ENCODE measurements at regions not wholly inside any gene's neighbourhood (a gene's known extent, or its start where the extent isn't known, plus 50 kb on each side); places are given as distances from the start of the nearest gene placed in this dataset.

- Mint-ChIP-seq H3K9me3 (no peaks in the 10 kb centered on the region), H3K27ac (no peak overlapping the region), H3K27me3 (ENCODE audit: low read depth) (peaks cover 3% of the 10 kb centered on the region), H3K4me3 (ENCODE audit: low read depth) (no peak overlapping the region), H3K4me1 (ENCODE audit: low read depth) (no peaks in the 10 kb centered on the region), H3K36me3 (ENCODE audit: low read depth) (no peaks in the 10 kb centered on the region)
- intact Hi-C loops (cut with micrococcal nuclease): no loop called here
- DNase-seq (ENCODE audit: low spot score): no peak
These were observed 320.2 kb downstream of the AHR start for GRCh38 chr7:17618652-17618974.

GRCh38 chr7:17619196-17619818 is 320.9 kb downstream of the AHR start:
- peaks cover 3% of the 10 kb centered on the region for H3K27me3 Mint-ChIP-seq (ENCODE audit: low read depth)
- H3K27ac Mint-ChIP-seq: no peak overlapping the region

GRCh38 chr7:17620566-17620965 is 319.7 kb downstream of the SNX13 start:
- Mint-ChIP-seq H3K4me1 (ENCODE audit: low read depth) (no peaks in the 10 kb centered on the region), H3K4me3 (ENCODE audit: low read depth) (no peak overlapping the region), H3K9me3 (no peaks in the 10 kb centered on the region), H3K36me3 (ENCODE audit: low read depth) (no peaks in the 10 kb centered on the region), H3K27ac (no peak overlapping the region), H3K27me3 (ENCODE audit: low read depth) (peaks cover 3% of the 10 kb centered on the region)
- no peak for DNase-seq (ENCODE audit: low spot score)
- intact Hi-C loops (cut with micrococcal nuclease): no loop called here

More at GRCh38 chr7:17619196-17619818, 320.9 kb downstream of the AHR start:
- Mint-ChIP-seq H3K4me3 (ENCODE audit: low read depth) (no peak overlapping the region), H3K9me3 (no peaks in the 10 kb centered on the region), H3K36me3 (ENCODE audit: low read depth) (no peaks in the 10 kb centered on the region), H3K4me1 (ENCODE audit: low read depth) (no peaks in the 10 kb centered on the region)
- intact Hi-C loops (cut with micrococcal nuclease): no loop called here
- no peak for DNase-seq (ENCODE audit: low spot score)

GRCh38 chr7:17622451-17622850 is 317.8 kb downstream of the SNX13 start:
- no peaks in the 10 kb centered on the region for H3K4me1 Mint-ChIP-seq (ENCODE audit: low read depth)
- H3K9me3 Mint-ChIP-seq: no peaks in the 10 kb centered on the region
- no peak overlapping the region for H3K4me3 Mint-ChIP-seq (ENCODE audit: low read depth)
- intact Hi-C loops (cut with micrococcal nuclease): no loop called here
- H3K27me3 Mint-ChIP-seq (ENCODE audit: low read depth): peaks cover 3% of the 10 kb centered on the region
- no peak overlapping the region for H3K27ac Mint-ChIP-seq
- no peak for DNase-seq (ENCODE audit: low spot score)
- H3K36me3 Mint-ChIP-seq (ENCODE audit: low read depth): no peaks in the 10 kb centered on the region

GRCh38 chr7:17623546-17624185 is 316.6 kb downstream of the SNX13 start:
- H3K36me3 Mint-ChIP-seq (ENCODE audit: low read depth): no peaks in the 10 kb centered on the region
- intact Hi-C loops (cut with micrococcal nuclease): no loop called here
- H3K4me1 Mint-ChIP-seq (ENCODE audit: low read depth): no peaks in the 10 kb centered on the region
- no peak overlapping the region for H3K27ac Mint-ChIP-seq
- H3K9me3 Mint-ChIP-seq: no peaks in the 10 kb centered on the region
- peaks cover 3% of the 10 kb centered on the region for H3K27me3 Mint-ChIP-seq (ENCODE audit: low read depth)
- DNase-seq (ENCODE audit: low spot score): no peak
- no peak overlapping the region for H3K4me3 Mint-ChIP-seq (ENCODE audit: low read depth)

- H3K27me3 Mint-ChIP-seq (ENCODE audit: low read depth): peaks cover 3% of the 10 kb centered on the region
- no peaks in the 10 kb centered on the region for H3K9me3 Mint-ChIP-seq
- no peaks in the 10 kb centered on the region for H3K36me3 Mint-ChIP-seq (ENCODE audit: low read depth)
- H3K27ac Mint-ChIP-seq: no peak overlapping the region
- no peak for DNase-seq (ENCODE audit: low spot score)
- no peaks in the 10 kb centered on the region for H3K4me1 Mint-ChIP-seq (ENCODE audit: low read depth)
- intact Hi-C loops (cut with micrococcal nuclease): no loop called here
- no peak overlapping the region for H3K4me3 Mint-ChIP-seq (ENCODE audit: low read depth)
These were observed 315.9 kb downstream of the SNX13 start for GRCh38 chr7:17624379-17624778.

GRCh38 chr7:17625043-17625442 is 315.3 kb downstream of the SNX13 start:
- H3K27me3 Mint-ChIP-seq (ENCODE audit: low read depth): peaks cover 3% of the 10 kb centered on the region
- no peak overlapping the region for H3K4me3 Mint-ChIP-seq (ENCODE audit: low read depth)
- no peak for DNase-seq (ENCODE audit: low spot score)
- no peaks in the 10 kb centered on the region for H3K36me3 Mint-ChIP-seq (ENCODE audit: low read depth)
- H3K27ac Mint-ChIP-seq: no peak overlapping the region
- no peaks in the 10 kb centered on the region for H3K9me3 Mint-ChIP-seq
- no peaks in the 10 kb centered on the region for H3K4me1 Mint-ChIP-seq (ENCODE audit: low read depth)
- intact Hi-C loops (cut with micrococcal nuclease): no loop called here

GRCh38 chr7:17626235-17626634 is 314.1 kb downstream of the SNX13 start:
- H3K4me1 Mint-ChIP-seq (ENCODE audit: low read depth): no peaks in the 10 kb centered on the region
- intact Hi-C loops (cut with micrococcal nuclease): no loop called here
- DNase-seq (ENCODE audit: low spot score): no peak
- no peak overlapping the region for H3K4me3 Mint-ChIP-seq (ENCODE audit: low read depth)
- peaks cover 3% of the 10 kb centered on the region for H3K27me3 Mint-ChIP-seq (ENCODE audit: low read depth)
- H3K36me3 Mint-ChIP-seq (ENCODE audit: low read depth): no peaks in the 10 kb centered on the region
- no peaks in the 10 kb centered on the region for H3K9me3 Mint-ChIP-seq
- no peak overlapping the region for H3K27ac Mint-ChIP-seq

GRCh38 chr7:17631061-17631460 is 309.2 kb downstream of the SNX13 start:
- H3K36me3 Mint-ChIP-seq (ENCODE audit: low read depth): no peaks in the 10 kb centered on the region
- peaks cover 8% of the 10 kb centered on the region for H3K27me3 Mint-ChIP-seq (ENCODE audit: low read depth)
- DNase-seq (ENCODE audit: low spot score): no peak
- intact Hi-C loops (cut with micrococcal nuclease): no loop called here
- H3K9me3 Mint-ChIP-seq: no peaks in the 10 kb centered on the region
- H3K4me1 Mint-ChIP-seq (ENCODE audit: low read depth): no peaks in the 10 kb centered on the region
- no peak overlapping the region for H3K27ac Mint-ChIP-seq
- no peak overlapping the region for H3K4me3 Mint-ChIP-seq (ENCODE audit: low read depth)

- intact Hi-C loops (cut with micrococcal nuclease): no loop called here
- no peak for DNase-seq (ENCODE audit: low spot score)
- Mint-ChIP-seq H3K9me3 (no peaks in the 10 kb centered on the region), H3K36me3 (ENCODE audit: low read depth) (no peaks in the 10 kb centered on the region), H3K4me3 (ENCODE audit: low read depth) (no peak overlapping the region), H3K27me3 (ENCODE audit: low read depth) (peaks cover 13% of the 10 kb centered on the region), H3K27ac (no peak overlapping the region), H3K4me1 (ENCODE audit: low read depth) (no peaks in the 10 kb centered on the region)
These were observed 307.9 kb downstream of the SNX13 start for GRCh38 chr7:17632384-17632783.

GRCh38 chr7:17633067-17633466 is 307.2 kb downstream of the SNX13 start:
- Mint-ChIP-seq H3K27me3 (ENCODE audit: low read depth) (peaks cover 13% of the 10 kb centered on the region), H3K4me1 (ENCODE audit: low read depth) (no peaks in the 10 kb centered on the region), H3K9me3 (no peaks in the 10 kb centered on the region), H3K27ac (no peak overlapping the region), H3K36me3 (ENCODE audit: low read depth) (no peaks in the 10 kb centered on the region), H3K4me3 (ENCODE audit: low read depth) (no peak overlapping the region)
- no peak for DNase-seq (ENCODE audit: low spot score)
- intact Hi-C loops (cut with micrococcal nuclease): no loop called here

- H3K27me3 Mint-ChIP-seq (ENCODE audit: low read depth): peaks cover 21% of the 10 kb centered on the region
- no peaks in the 10 kb centered on the region for H3K36me3 Mint-ChIP-seq (ENCODE audit: low read depth)
- no peaks in the 10 kb centered on the region for H3K4me1 Mint-ChIP-seq (ENCODE audit: low read depth)
- no peak for DNase-seq (ENCODE audit: low spot score)
- no peaks in the 10 kb centered on the region for H3K9me3 Mint-ChIP-seq
- no peak overlapping the region for H3K4me3 Mint-ChIP-seq (ENCODE audit: low read depth)
- no peak overlapping the region for H3K27ac Mint-ChIP-seq
- intact Hi-C loops (cut with micrococcal nuclease): no loop called here
These were observed 301.6 kb downstream of the SNX13 start for GRCh38 chr7:17638727-17639126.

GRCh38 chr7:17640730-17641377 is 299.4 kb downstream of the SNX13 start:
- peaks cover 15% of the 10 kb centered on the region for H3K27me3 Mint-ChIP-seq (ENCODE audit: low read depth)
- DNase-seq (ENCODE audit: low spot score): no peak
- intact Hi-C loops (cut with micrococcal nuclease): loop anchor here (5.0 kb wide), 1 partner anchor 659 kb away; no protein-coding TSS in a partner anchor
- H3K27ac Mint-ChIP-seq: no peak overlapping the region
- no peaks in the 10 kb centered on the region for H3K9me3 Mint-ChIP-seq
- H3K36me3 Mint-ChIP-seq (ENCODE audit: low read depth): no peaks in the 10 kb centered on the region
- no peaks in the 10 kb centered on the region for H3K4me1 Mint-ChIP-seq (ENCODE audit: low read depth)
- no peak overlapping the region for H3K4me3 Mint-ChIP-seq (ENCODE audit: low read depth)
